CD4-positive, alpha-beta T cell treated with Interferon alpha-2 for 1 hour (primary cell): ENCODE measurements at regions not wholly inside any gene's neighbourhood (a gene's known extent, or its start where the extent isn't known, plus 50 kb on each side); places are given as distances from the start of the nearest gene placed in this dataset.

Source experiments
- DNase-seq, 2 donors: peaks; one replicate each; pipeline ENCODE4 v3.0.0-alpha.2; 2020 to 2022

DNA sequence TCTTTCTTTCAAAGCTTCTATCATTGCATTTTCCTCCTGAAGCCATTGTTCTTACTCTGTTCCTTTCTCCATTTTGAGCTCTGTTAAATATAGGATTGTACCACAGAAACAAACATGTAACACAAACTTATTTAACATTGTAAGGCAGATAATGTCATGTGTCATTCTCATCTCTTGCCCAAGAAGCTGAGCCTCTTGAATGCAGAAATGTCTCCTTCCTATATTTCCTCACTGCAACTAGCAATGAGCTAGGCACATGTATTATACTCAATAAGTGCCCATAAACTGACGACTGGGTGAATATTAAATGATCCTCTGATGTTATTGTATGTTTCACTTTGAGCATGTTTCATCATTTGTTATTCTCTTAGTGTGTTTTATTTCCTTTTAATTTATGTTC lies 56.7 kb upstream of the SLC7A11 start:
- DNase-seq: no peak

DNA sequence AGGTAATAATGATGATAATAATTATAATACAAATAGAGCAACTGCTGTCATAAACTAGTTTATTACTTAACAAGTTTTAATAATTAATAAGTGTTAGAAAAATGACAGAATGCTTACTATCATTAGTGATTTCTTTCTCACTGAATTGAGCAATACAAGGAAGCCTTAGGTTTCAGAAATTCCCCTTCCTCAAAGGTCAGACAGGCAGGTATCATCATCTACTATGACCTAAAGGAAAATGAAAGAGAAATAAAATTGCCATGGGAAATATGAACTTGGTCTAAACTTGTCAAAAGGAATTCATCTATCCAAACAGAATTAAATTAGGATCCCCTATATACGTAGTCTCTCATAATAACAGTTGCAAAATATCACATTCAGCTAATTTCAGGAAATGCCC lies 56.3 kb upstream of the SLC7A11 start:
- no peak for DNase-seq

DNA sequence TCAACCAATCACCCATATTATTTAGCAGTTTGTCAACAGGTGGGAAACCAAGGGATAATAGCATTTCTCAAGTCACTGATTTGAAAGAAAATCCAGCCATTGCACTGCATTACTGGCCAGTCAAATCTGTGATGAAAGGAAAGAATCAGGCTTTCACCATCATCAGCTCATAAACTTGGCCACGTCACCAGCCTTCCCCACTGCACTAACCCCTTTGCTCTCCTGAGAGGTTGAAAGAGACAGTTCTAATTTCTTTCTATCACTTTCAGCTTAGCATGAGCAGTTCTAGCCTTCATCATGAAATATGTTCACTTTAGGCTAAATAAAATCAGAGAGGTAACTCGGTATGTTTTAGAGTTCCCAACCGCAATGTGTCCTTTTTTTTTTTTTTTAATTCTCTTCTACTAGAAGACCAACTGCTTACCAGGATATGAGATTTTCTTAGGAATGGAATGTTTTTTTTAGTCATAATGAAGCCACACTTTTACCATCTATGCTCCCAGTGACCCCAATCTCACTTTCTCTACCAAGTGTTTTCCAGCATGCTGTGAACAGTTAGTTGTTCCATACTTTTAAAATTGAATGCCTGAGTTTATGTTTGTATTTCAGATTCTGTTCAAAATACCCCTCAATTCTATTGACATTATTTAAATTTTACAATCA lies 55.7 kb upstream of the SLC7A11 start:
- no peak for DNase-seq

DNA sequence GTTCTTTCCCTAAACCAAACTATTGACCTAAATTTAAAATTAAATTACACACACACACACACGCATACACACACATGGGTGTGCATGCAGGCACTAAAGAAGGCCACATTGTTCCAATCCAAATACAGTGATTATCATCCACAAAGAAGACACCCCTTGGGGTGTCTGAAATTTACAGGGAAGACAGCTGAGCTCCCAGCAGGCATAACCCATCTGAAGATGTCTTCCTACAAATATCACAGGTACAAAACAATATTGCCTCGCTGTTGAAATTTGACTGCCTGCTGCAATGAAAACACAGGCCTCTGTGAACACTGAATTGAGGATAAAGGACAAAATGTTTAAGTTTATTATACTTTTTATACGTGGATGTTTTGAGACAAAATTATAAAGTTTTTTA lies 50.2 kb upstream of the SLC7A11 start:
- no peak for DNase-seq
